OCI-LY1 (cell line): ENCODE measurements at regions not wholly inside any gene's neighbourhood (a gene's known extent, or its start where the extent isn't known, plus 50 kb on each side); places are given as distances from the start of the nearest gene placed in this dataset.

Experiments
- CTCF ChIP-seq: fragments of 200-600 bp; sonication (generic), shearing (Covaris generic); IDR thresholded peaks from 2 replicates; pipeline ENCODE4 v1.5.1; 2017; ENCODE audit warnings: mild to moderate bottlenecking, antibody characterized with exemption, low read length, moderate library complexity, mixed read lengths
- EZH2 ChIP-seq: fragments of 200-600 bp; sonication (generic), shearing (Covaris generic); IDR thresholded peaks from 2 replicates; pipeline ENCODE4 v1.8.0; 2017; ENCODE audit warnings: borderline replicate concordance, mixed run types, mild to moderate bottlenecking, antibody characterized with exemption, low read length, moderate library complexity, mixed read lengths

DNA sequence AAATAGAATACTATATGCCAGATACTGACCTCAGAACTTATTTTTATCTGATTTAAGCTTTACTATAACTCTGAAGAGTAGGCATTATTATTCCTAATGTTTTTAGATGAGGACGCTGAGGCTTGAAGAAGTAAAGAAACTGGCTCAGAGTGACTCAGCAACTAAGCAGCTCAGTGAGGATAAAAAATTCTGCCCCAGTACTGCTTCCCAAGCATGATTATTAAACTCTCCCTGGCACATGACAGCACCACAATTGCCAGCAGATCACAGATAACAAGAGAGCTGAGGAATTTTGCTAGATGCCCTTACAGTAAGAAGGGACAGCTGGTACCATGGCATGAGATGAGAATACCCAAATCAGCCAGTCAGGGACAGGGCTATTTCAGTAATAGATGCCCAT, 219.4 kb downstream of the NKX6-1 start:
- TF ChIP-seq CTCF (no peak), EZH2 (no peak)
